ENCODE measurements at regions not wholly inside any gene's neighbourhood (a gene's known extent, or its start where the extent isn't known, plus 50 kb on each side); places are given as distances from the start of the nearest gene placed in this dataset.

DNA sequence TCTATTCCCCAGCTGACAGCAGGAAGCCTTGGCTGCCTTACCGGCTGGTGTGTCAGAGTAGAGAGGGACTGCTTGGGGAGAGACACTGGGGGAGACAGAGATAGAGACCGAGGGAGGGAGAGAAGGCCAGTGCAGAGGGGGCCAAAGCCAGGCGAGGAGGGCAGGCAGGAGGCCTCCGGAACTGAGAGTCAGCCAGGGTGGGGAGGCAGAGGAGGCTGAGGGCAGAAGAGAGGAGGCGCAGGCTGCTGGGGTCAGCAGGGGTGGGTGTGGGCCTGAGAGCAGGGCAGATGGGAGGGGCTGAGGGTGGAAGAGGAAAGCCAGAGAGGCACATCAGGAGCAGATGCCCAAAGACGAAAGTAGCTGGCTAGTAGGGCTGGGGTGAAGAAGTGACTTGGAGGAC, 57.2 kb upstream of the PAX2 start:
- TF ChIP-seq, protein P1, sequence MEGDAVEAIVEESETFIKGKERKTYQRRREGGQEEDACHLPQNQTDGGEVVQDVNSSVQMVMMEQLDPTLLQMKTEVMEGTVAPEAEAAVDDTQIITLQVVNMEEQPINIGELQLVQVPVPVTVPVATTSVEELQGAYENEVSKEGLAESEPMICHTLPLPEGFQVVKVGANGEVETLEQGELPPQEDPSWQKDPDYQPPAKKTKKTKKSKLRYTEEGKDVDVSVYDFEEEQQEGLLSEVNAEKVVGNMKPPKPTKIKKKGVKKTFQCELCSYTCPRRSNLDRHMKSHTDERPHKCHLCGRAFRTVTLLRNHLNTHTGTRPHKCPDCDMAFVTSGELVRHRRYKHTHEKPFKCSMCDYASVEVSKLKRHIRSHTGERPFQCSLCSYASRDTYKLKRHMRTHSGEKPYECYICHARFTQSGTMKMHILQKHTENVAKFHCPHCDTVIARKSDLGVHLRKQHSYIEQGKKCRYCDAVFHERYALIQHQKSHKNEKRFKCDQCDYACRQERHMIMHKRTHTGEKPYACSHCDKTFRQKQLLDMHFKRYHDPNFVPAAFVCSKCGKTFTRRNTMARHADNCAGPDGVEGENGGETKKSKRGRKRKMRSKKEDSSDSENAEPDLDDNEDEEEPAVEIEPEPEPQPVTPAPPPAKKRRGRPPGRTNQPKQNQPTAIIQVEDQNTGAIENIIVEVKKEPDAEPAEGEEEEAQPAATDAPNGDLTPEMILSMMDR (optimal IDR thresholded peaks at IDR 0.05 in 1 of 3, IDR thresholded peaks at IDR 0.05 in 1 of 3, conservative IDR thresholded peaks at IDR 0.05 in 1 of 3; ENCODE audit: extremely low read depth in 1 of 3, insufficient read depth in 2 of 3, low read length in 3 of 3) = no peak
- TF ChIP-seq EZH2 (IDR thresholded peaks at IDR 0.05; ENCODE audit: low read length) = no peak
